PC-9 (cell line): ENCODE measurements at regions not wholly inside any gene's neighbourhood (a gene's known extent, or its start where the extent isn't known, plus 50 kb on each side); places are given as distances from the start of the nearest gene placed in this dataset.
"Not testable (repeated sequence)": the region's sequence is repeated elsewhere in the genome, so short reads cannot be mapped to it uniquely, and the experiment has no call there.

Source experiments
- BruUV-seq: library from RNA; stranded (reverse); fragments of 400-500 nt; replicated peaks from 2 replicates; lab custom pipeline; 2021; lab: Mats Ljungman, UMichigan
- CTCF ChIA-PET: fragments of 300-600 bp; sonication (Branson Sonifier 250); formaldehyde crosslinking; loops from one replicate; lab custom pipeline; 2022; ENCODE audit warnings: antibody characterized with exemption; lab: Charles Lee
- POLR2A ChIA-PET: fragments of 300-600 bp; sonication (Branson Sonifier 250); formaldehyde crosslinking; loops from one replicate; lab custom pipeline; 2022; ENCODE audit warnings: antibody characterized with exemption; ENCODE audit not compliant: unreplicated experiment; lab: Charles Lee
- DNase-seq, 2 experiments: peaks; one replicate each; pipeline versions ENCODE4 v3.0.0 to v3.0.0-alpha.2; 2015 to 2022; ENCODE audit warnings: mixed read lengths in 1 of 2
- H2AFZ ChIP-seq: fragments of 200-600 bp; sonication (generic); 2 replicates; pipeline ENCODE4 v1.8.1; 2017; ENCODE audit warnings: antibody characterized with exemption
- H3F3A ChIP-seq: fragments of 200-600 bp; sonication (generic); 2 replicates; pipeline ENCODE4 v1.8.1; 2017; ENCODE audit warnings: antibody characterized with exemption, mild to moderate bottlenecking, low read depth; ENCODE audit not compliant: insufficient read depth
- H3K27ac ChIP-seq: fragments of 200-600 bp; sonication (generic); 2 replicates; pipeline ENCODE4 v1.6.1; 2016; ENCODE audit warnings: mixed run types
- H3K27me3 ChIP-seq: fragments of 200-600 bp; sonication (generic); 2 replicates; pipeline ENCODE4 v1.6.1; 2016; ENCODE audit warnings: low read depth, mixed run types; ENCODE audit not compliant: insufficient read depth
- H3K36me3 ChIP-seq: fragments of 200-600 bp; sonication (generic); 2 replicates; pipeline ENCODE4 v1.6.1; 2016; ENCODE audit warnings: low read depth, mixed run types
- H3K4me1 ChIP-seq: fragments of 200-600 bp; sonication (generic); replicated peaks from 2 replicates; pipeline ENCODE4 v1.6.1; 2016; ENCODE audit warnings: mixed run types; ENCODE audit not compliant: insufficient read depth
- H3K4me2 ChIP-seq: fragments of 200-600 bp; sonication (generic); 2 replicates; pipeline ENCODE4 v1.6.1; 2017; ENCODE audit warnings: mixed run types
- H3K4me3 ChIP-seq: fragments of 200-600 bp; sonication (generic); 2 replicates; pipeline ENCODE4 v1.6.1; 2016; ENCODE audit warnings: mixed run types
- H3K79me2 ChIP-seq: fragments of 200-600 bp; sonication (generic); 2 replicates; pipeline ENCODE4 v1.6.1; 2017; ENCODE audit warnings: low read depth, mixed run types
- H3K9me2 ChIP-seq: fragments of 200-600 bp; sonication (generic); 2 replicates; pipeline ENCODE4 v1.8.1; 2017; ENCODE audit warnings: mild to moderate bottlenecking; ENCODE audit not compliant: insufficient read depth
- H3K9me3 ChIP-seq: fragments of 200-600 bp; sonication (generic); 2 replicates; pipeline ENCODE4 v1.8.1; 2016; ENCODE audit warnings: low read depth; ENCODE audit not compliant: insufficient read depth
- H4K20me1 ChIP-seq: fragments of 200-600 bp; sonication (generic); 2 replicates; pipeline ENCODE4 v1.8.1; 2017; ENCODE audit not compliant: insufficient read depth
- EZH2 ChIP-seq: fragments of 200-600 bp; sonication (generic); IDR thresholded peaks from 2 replicates; pipeline ENCODE4 v1.8.0; 2017; ENCODE audit warnings: antibody characterized with exemption, low read depth
- intact Hi-C: fragments of 100-400 bp; cut with micrococcal nuclease; formaldehyde crosslinking; loops from one replicate; pipeline ENCODE4 v1.10.0; 2022; ENCODE audit not compliant: unreplicated experiment
- TF ChIP-seq, protein P1 (sequence below): fragments of 200-600 bp; sonication (generic); conservative IDR thresholded peaks from 2 replicates; pipeline ENCODE4 v1.6.1; 2017; ENCODE audit warnings: mixed run types, antibody characterized with exemption, mild to moderate bottlenecking, moderate library complexity

DNA sequence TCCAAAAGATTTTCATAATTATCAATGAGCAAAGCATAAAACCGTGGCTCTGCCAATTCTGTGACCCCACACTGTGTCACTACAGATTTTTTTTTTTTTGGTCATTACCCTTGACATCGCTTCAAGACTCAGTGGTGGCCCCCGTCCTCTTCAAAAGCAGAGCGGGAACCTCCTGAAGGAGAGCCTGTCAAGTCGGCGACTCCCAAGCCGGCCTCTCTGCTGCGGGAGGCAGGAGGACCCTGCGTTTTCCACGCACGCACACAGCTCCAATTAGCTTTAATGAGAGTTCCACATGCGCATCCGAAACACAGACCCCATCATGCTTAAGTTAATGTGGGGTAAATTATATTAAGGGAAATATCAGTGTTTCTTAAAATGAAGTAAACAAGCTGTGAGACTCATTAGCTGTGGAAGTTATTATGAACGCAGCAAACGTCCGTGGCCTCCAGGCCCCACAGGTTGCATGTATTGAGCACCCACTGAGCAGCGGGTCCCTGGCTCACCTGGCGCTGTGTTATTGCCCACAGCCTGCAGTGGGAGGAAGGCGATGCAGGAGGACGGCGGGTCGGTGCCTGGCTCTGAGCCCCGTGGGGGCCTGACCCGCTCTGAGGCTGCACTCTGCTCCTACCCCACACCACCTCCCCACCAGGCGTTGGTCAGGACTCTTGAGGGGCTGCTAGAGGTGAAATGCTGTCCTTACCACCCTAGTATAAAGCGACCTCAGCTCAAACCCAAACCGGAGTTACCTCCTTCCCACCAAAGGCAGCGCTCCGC is 181.0 kb upstream of the SALL3 start:
- DNase-seq: no peak
- Histone ChIP-seq H4K20me1 (no peaks in the 10 kb centered on the region), H3K36me3 (no peaks in the 10 kb centered on the region), H3K4me3 (no peak overlapping the region), H3K79me2 (no peaks in the 10 kb centered on the region), H3K27me3 (peaks cover 95% of the 10 kb centered on the region), H3K9me3 (no peaks in the 10 kb centered on the region), H3F3A (no peaks in the 10 kb centered on the region), H3K4me1 (no peaks in the 10 kb centered on the region), H3K9me2 (no peaks in the 10 kb centered on the region), H2AFZ (no peak overlapping the region), H3K27ac (no peak overlapping the region), H3K4me2 (no peak overlapping the region)
- intact Hi-C loops: no loop called here
- BruUV-seq: no TSS peak
- ChIA-PET CTCF (no interaction called here), POLR2A (no interaction called here)
- TF ChIP-seq, protein P1, sequence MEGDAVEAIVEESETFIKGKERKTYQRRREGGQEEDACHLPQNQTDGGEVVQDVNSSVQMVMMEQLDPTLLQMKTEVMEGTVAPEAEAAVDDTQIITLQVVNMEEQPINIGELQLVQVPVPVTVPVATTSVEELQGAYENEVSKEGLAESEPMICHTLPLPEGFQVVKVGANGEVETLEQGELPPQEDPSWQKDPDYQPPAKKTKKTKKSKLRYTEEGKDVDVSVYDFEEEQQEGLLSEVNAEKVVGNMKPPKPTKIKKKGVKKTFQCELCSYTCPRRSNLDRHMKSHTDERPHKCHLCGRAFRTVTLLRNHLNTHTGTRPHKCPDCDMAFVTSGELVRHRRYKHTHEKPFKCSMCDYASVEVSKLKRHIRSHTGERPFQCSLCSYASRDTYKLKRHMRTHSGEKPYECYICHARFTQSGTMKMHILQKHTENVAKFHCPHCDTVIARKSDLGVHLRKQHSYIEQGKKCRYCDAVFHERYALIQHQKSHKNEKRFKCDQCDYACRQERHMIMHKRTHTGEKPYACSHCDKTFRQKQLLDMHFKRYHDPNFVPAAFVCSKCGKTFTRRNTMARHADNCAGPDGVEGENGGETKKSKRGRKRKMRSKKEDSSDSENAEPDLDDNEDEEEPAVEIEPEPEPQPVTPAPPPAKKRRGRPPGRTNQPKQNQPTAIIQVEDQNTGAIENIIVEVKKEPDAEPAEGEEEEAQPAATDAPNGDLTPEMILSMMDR: no peak
- TF ChIP-seq EZH2: no peak

DNA sequence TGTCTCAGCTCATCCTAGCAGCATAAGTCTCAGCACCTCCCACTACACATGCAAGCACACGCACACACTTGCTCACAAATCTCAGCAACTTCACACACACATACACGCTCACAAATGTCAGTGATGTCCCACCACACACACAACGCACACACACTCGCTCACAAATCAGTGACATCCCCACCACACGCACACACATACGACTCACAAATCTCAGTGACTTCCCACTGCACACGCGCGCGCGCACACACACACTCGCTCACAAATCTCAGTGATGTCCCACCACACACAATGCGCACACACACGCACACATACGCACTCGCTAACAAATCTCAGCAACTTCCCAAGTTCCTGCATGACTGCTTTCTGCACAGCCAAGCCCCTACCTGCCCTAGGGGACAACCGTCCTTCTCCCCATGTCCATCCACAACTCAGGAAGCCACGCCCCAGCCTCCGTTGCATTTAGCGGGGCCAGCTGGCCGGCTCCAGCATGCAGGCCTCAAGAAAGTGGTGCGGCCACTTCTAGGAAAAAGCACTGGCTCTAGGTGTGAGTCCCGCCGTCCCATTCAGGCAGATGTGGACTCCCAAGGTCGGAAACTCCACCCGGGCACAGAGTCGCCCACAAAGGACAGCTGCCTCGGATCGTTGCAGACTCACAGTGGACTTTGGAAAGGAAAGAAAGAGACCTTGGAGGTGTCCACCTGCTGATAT is 180.1 kb upstream of the SALL3 start:
- H2AFZ ChIP-seq: no peak overlapping the region
- no peaks in the 10 kb centered on the region for H3K36me3 ChIP-seq
- H3K9me3 ChIP-seq: no peaks in the 10 kb centered on the region
- no peak overlapping the region for H3K4me2 ChIP-seq
- no peaks in the 10 kb centered on the region for H3K4me1 ChIP-seq
- CTCF ChIA-PET: no interaction called here
- peaks cover 94% of the 10 kb centered on the region for H3K27me3 ChIP-seq
- POLR2A ChIA-PET: no interaction called here
- BruUV-seq: no TSS peak
- no peaks in the 10 kb centered on the region for H4K20me1 ChIP-seq
- no peaks in the 10 kb centered on the region for H3K79me2 ChIP-seq
- no peak for DNase-seq
- H3K9me2 ChIP-seq: no peaks in the 10 kb centered on the region
- H3K4me3 ChIP-seq: no peak overlapping the region
- H3K27ac ChIP-seq: no peak overlapping the region
- TF ChIP-seq, protein P1: no peak
- no peak for TF ChIP-seq EZH2
- intact Hi-C loops: no loop called here
- no peaks in the 10 kb centered on the region for H3F3A ChIP-seq

DNA sequence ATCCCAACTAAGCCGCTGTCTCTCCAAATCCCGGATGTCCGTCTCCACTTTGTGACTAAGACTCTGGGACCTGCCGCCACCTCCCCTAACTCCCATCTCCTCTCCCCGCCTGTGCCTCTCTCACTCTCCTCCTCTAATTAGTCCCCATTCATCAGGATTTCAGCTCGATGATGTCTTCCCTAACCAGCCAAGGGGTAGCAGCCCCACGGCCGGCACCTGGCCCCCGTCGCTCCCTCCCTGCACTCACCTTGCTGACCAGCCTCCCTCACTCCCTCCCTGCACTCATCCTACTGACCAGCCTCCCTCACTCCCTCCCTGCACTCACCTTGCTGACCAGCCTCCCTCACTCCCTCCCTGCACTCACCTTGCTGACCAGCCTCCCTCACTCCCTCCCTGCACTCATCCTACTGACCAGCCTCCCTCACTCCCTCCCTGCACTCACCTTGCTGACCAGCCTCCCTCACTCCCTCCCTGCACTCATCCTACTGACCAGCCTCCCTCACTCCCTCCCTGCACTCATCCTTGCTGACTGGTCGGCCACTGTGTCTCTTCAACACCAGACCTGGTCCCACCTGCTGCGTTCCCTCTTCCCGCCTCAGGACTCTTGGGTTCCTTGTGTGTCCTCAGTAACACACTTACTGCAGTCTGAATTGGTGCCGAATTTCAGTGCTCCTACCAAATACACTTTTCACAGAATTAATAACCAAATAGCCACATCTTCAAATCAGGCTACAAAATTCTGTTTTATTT is 179.3 kb upstream of the SALL3 start:
- H4K20me1 ChIP-seq, BruUV-seq, CTCF ChIA-PET, H3K9me2 ChIP-seq, H2AFZ ChIP-seq, intact Hi-C loops, H3K4me2 ChIP-seq, POLR2A ChIA-PET, H3F3A ChIP-seq, H3K4me3 ChIP-seq, DNase-seq, H3K79me2 ChIP-seq, H3K36me3 ChIP-seq, H3K27ac ChIP-seq, H3K9me3 ChIP-seq, H3K4me1 ChIP-seq: not testable (repeated sequence)
- H3K27me3 ChIP-seq: peaks cover 93% of the 10 kb centered on the region
